CD4-positive, alpha-beta T cell (primary cell): ENCODE measurements at regions not wholly inside any gene's neighbourhood (a gene's known extent, or its start where the extent isn't known, plus 50 kb on each side); places are given as distances from the start of the nearest gene placed in this dataset.

Experiments used
- ATAC-seq: fragments of 200-7000 bp; cut with Tn5 transposase; one replicate; pipeline ENCODE4 v1.10.0; 2022; ENCODE audit warnings: mild to moderate bottlenecking; ENCODE audit not compliant: poor library complexity
- CTCF ChIA-PET: fragments of 350-600 bp; sonication (Branson Sonifier 250); formaldehyde crosslinking; loops from one replicate; lab custom pipeline; 2021; ENCODE audit warnings: antibody characterized with exemption, inconsistent platforms; lab: Charles Lee
- POLR2A ChIA-PET: fragments of 350-600 bp; sonication (Branson Sonifier 250); formaldehyde crosslinking; loops from one replicate; lab custom pipeline; 2021; ENCODE audit warnings: antibody characterized with exemption, inconsistent platforms; lab: Charles Lee
- DNase-seq, 14 experiments: peaks; one replicate each; pipeline ENCODE4 v3.0.0-alpha.2; 2013 to 2020; ENCODE audit warnings: mixed read lengths in 2 of 14
- H3K27ac ChIP-seq, 2 donors: one replicate each; pipeline versions ENCODE4 v1.5.1 to v1.7.0; 2013; ENCODE audit warnings: low read length in 2 of 2, low read depth in 1 of 2, mild to moderate bottlenecking in 1 of 2
- H3K27me3 ChIP-seq, 2 experiments: 1 replicate in 1 of 2; 2 replicates in 1 of 2; pipeline versions ENCODE4 v1.6.1 to v1.7.0; 2013; ENCODE audit warnings: low read length in 2 of 2, control low read depth in 1 of 2, mild to moderate bottlenecking in 1 of 2, moderate library complexity in 1 of 2; ENCODE audit not compliant: insufficient read depth in 2 of 2, control insufficient read depth in 1 of 2
- H3K36me3 ChIP-seq: one replicate; pipeline ENCODE4 v1.6.1; 2013; ENCODE audit warnings: low read length, control low read depth; ENCODE audit not compliant: insufficient read depth
- H3K4me1 ChIP-seq: one replicate; pipeline ENCODE4 v1.6.1; 2013; ENCODE audit warnings: low read length, control low read depth; ENCODE audit not compliant: insufficient read depth
- H3K4me3 ChIP-seq: one replicate; pipeline ENCODE4 v1.5.1; 2013; ENCODE audit warnings: mild to moderate bottlenecking, low read length, moderate library complexity
- H3K9me3 ChIP-seq, 2 experiments: 1 replicate in 1 of 2; 2 replicates in 1 of 2; pipeline versions ENCODE4 v1.6.1 to v1.7.0; 2013; ENCODE audit warnings: low read length in 2 of 2, mild to moderate bottlenecking in 2 of 2, control low read depth in 1 of 2, moderate library complexity in 1 of 2; ENCODE audit not compliant: control insufficient read depth in 1 of 2, insufficient read depth in 1 of 2
- H3K27ac Mint-ChIP-seq: one replicate; pipeline ENCODE4 v1.8.0; 2020; ENCODE audit warnings: mixed read lengths
- H3K27me3 Mint-ChIP-seq: one replicate; pipeline ENCODE4 v1.8.0; 2021; ENCODE audit warnings: mixed read lengths
- H3K36me3 Mint-ChIP-seq: one replicate; pipeline ENCODE4 v1.8.0; 2021; ENCODE audit warnings: low read depth, mixed read lengths
- H3K4me1 Mint-ChIP-seq: one replicate; pipeline ENCODE4 v1.8.0; 2021; ENCODE audit warnings: low read depth, mixed read lengths
- H3K4me3 Mint-ChIP-seq: one replicate; pipeline ENCODE4 v1.8.0; 2020; ENCODE audit warnings: mild to moderate bottlenecking, mixed read lengths
- H3K9me3 Mint-ChIP-seq: one replicate; pipeline ENCODE4 v1.8.0; 2020; ENCODE audit warnings: mixed read lengths
- CTCF ChIP-seq: fragments of 200-600 bp; IDR thresholded peaks from one replicate; pipeline ENCODE4 v1.8.0; 2022; ENCODE audit warnings: antibody characterized with exemption, mild to moderate bottlenecking
- intact Hi-C, 2 experiments: fragments of 100-400 bp; cut with DNase I in 1 of 2; cut with micrococcal nuclease in 1 of 2; formaldehyde crosslinking; loops; one replicate each; pipeline versions ENCODE4 v1.15.1 to v1.9.0; 2023 to 2025; cut with DNase I, micrococcal nuclease

GRCh38 chr16:73408311-73408710 is 360.4 kb upstream of the ZFHX3 start:
- Mint-ChIP-seq H3K27me3 (no peaks in the 10 kb centered on the region), H3K4me1 (no peaks in the 10 kb centered on the region), H3K4me3 (no peak overlapping the region), H3K9me3 (no peaks in the 10 kb centered on the region), H3K36me3 (no peaks in the 10 kb centered on the region), H3K27ac (no peak overlapping the region)
- no peak overlapping the region for H3K4me3 ChIP-seq
- H3K9me3 ChIP-seq, result no peaks in the 10 kb centered on the region
- DNase-seq (no peak), ATAC-seq (no peak)
- ChIA-PET POLR2A (no interaction called here), CTCF (no interaction called here)
- H3K36me3 ChIP-seq, result no peaks in the 10 kb centered on the region
- H3K27me3 ChIP-seq, result no peaks in the 10 kb centered on the region
- H3K4me1 ChIP-seq, result no peaks in the 10 kb centered on the region
- no peak overlapping the region for H3K27ac ChIP-seq
- TF ChIP-seq CTCF, result no peak
- intact Hi-C loops, result no loop called here

GRCh38 chr16:73405851-73406250 is 357.9 kb upstream of the ZFHX3 start:
- no peak for TF ChIP-seq CTCF
- ATAC-seq (no peak), DNase-seq (no peak)
- Mint-ChIP-seq H3K4me1 (no peaks in the 10 kb centered on the region), H3K9me3 (no peaks in the 10 kb centered on the region), H3K27ac (no peak overlapping the region), H3K36me3 (no peaks in the 10 kb centered on the region), H3K4me3 (no peak overlapping the region), H3K27me3 (no peaks in the 10 kb centered on the region)
- Histone ChIP-seq H3K27me3 (no peaks in the 10 kb centered on the region), H3K36me3 (no peaks in the 10 kb centered on the region), H3K4me1 (no peaks in the 10 kb centered on the region), H3K27ac (no peak overlapping the region), H3K9me3 (no peaks in the 10 kb centered on the region), H3K4me3 (no peak overlapping the region)
- intact Hi-C loops, result no loop called here
- CTCF ChIA-PET, result no interaction called here
- POLR2A ChIA-PET, result no interaction called here

- H3K27me3 Mint-ChIP-seq, result no peaks in the 10 kb centered on the region
These were observed 356.1 kb upstream of the ZFHX3 start for GRCh38 chr16:73404001-73404400.

More at GRCh38 chr16:73404001-73404400, 356.1 kb upstream of the ZFHX3 start:
- no peaks in the 10 kb centered on the region for H3K4me1 ChIP-seq
- no peak overlapping the region for H3K4me3 Mint-ChIP-seq
- no peak for TF ChIP-seq CTCF
- H3K9me3 Mint-ChIP-seq, result no peaks in the 10 kb centered on the region
- no peaks in the 10 kb centered on the region for H3K9me3 ChIP-seq
- H3K27ac ChIP-seq, result no peak overlapping the region
- H3K36me3 Mint-ChIP-seq, result no peaks in the 10 kb centered on the region
- no peaks in the 10 kb centered on the region for H3K4me1 Mint-ChIP-seq
- H3K27ac Mint-ChIP-seq, result no peak overlapping the region
- no peak overlapping the region for H3K4me3 ChIP-seq
- CTCF ChIA-PET, result no interaction called here
- DNase-seq, result no peak
- no peaks in the 10 kb centered on the region for H3K36me3 ChIP-seq
- POLR2A ChIA-PET, result no interaction called here
- no peaks in the 10 kb centered on the region for H3K27me3 ChIP-seq
- intact Hi-C loops, result no loop called here
- ATAC-seq, result no peak
